GM12873 (cell line): ENCODE measurements at regions not wholly inside any gene's neighbourhood (a gene's known extent, or its start where the extent isn't known, plus 50 kb on each side); places are given as distances from the start of the nearest gene placed in this dataset.

Experiments used
- TF ChIP-seq, protein P1 (sequence below): IDR thresholded peaks from 2 replicates; pipeline ENCODE4 v1.5.1; 2012; ENCODE audit warnings: low read depth, mild to moderate bottlenecking, moderate library complexity, low read length, control low read depth; ENCODE audit not compliant: insufficient read depth; ENCODE audit errors: missing control alignments

DNA sequence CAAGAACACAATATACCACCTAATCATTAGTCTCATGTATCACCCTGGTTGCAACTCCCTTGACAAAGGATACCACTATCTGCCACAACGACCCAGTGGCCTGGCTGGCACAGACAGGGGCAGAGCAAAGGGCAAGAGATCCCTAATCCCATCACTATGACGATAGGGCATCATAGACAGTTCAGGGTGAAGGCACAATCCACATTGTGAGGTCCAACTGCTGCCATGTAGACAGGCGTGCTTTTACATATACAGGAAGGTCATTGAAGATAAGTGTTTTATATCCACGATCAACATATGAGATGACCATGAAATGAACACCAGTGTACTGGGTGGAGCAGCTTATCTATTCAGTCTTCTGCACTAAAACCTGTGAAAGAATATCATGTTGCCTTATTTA is 94.6 kb downstream of the IGLL1 start:
- TF ChIP-seq, protein P1, sequence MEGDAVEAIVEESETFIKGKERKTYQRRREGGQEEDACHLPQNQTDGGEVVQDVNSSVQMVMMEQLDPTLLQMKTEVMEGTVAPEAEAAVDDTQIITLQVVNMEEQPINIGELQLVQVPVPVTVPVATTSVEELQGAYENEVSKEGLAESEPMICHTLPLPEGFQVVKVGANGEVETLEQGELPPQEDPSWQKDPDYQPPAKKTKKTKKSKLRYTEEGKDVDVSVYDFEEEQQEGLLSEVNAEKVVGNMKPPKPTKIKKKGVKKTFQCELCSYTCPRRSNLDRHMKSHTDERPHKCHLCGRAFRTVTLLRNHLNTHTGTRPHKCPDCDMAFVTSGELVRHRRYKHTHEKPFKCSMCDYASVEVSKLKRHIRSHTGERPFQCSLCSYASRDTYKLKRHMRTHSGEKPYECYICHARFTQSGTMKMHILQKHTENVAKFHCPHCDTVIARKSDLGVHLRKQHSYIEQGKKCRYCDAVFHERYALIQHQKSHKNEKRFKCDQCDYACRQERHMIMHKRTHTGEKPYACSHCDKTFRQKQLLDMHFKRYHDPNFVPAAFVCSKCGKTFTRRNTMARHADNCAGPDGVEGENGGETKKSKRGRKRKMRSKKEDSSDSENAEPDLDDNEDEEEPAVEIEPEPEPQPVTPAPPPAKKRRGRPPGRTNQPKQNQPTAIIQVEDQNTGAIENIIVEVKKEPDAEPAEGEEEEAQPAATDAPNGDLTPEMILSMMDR = no peak

DNA sequence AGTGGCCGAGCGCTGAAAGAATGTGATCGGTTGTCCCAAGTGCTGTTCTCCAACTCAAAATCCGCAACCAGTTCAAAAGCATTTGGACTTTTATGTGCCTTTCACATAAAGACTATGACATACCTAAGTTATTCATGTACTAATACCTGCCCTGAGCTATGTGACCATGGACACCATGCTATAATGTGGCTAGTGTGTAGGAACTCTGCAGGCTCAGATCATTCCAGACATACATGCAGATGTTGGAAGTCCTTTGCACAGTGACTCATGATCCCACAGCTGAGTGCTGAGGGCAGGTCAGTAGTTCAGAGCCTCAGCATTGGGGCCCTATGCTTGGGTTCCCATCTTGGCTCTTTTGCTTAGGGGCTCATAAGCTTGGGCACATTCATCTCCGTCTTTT is 95.4 kb downstream of the IGLL1 start:
- TF ChIP-seq, protein P1 = no peak

DNA sequence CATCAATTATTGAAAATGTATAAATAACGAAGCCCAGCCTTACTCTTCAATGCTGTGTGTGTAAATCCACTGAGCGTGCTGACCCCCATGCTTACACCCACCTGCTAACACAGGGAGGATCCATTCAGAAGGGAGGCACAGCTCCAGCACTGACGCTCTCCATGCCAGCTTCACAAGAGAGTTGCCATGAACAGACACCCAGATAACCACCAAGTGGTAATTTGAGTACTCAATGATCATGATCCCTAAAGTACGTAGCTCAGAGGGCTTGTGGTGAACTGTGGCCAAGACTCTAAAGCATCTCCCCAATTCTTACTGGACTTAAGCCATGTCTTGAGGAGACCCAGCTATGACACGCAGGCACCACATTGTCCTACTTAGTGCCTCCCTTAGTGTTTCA is 98.7 kb downstream of the IGLL1 start:
- TF ChIP-seq, protein P1 = no peak

DNA sequence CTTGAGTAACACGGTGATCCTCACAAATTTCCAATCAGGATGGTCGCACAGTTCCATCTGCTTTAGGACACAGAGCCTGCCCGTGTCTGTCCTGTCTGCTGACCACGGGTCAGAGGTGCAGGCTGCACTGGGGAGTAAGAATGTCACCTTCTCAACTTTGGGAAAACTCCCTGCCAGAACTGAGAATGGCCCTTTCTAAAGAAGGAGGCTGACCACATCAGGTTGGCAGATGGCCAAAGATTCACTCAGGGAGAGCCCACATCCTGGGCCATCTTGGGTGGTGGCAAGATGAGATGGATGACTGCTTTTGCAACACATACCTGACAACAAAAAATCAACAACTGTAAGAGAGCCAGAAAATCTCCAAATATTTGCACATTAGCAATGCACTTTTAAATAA is 101.9 kb downstream of the IGLL1 start:
- TF ChIP-seq, protein P1 = no peak

DNA sequence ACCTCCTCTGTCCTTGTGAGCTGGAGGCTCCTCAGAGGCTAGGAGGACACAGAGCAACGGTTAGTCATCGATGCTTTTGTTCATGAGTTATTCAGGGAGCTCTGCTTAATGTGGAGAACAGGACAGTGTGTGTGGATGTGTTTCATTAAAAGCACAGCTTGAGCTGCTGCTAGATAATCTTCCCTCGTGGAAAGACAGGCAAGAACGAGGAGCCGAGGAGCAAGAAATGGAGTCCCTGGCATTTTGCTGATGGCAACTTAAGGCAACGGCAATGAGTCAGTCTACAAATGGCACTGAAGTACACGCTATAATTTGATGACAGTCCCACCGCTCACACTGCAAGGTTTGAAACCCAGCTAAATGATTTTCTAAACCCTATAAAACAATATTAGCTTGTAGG is 106.2 kb downstream of the IGLL1 start:
- TF ChIP-seq, protein P1 = no peak

DNA sequence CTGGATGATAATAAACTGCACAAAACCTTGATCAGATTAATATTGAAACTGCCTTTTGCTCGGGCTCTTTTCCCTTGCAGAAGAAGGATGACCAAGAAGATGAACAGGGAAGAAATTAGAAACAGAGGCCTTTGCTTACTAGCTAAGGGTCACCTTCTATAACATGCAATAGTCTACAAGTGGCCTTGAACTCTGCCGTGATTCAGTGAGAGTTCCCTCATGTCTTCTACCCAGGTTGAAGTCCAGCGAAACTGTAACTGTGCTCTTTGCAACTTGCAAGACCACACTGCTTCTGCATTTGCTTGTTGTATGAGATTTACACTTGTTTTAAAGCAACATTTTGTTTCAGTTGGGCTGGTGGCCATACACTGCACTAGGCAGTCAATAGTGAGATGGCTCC is 108.4 kb downstream of the IGLL1 start:
- TF ChIP-seq, protein P1 = no peak

DNA sequence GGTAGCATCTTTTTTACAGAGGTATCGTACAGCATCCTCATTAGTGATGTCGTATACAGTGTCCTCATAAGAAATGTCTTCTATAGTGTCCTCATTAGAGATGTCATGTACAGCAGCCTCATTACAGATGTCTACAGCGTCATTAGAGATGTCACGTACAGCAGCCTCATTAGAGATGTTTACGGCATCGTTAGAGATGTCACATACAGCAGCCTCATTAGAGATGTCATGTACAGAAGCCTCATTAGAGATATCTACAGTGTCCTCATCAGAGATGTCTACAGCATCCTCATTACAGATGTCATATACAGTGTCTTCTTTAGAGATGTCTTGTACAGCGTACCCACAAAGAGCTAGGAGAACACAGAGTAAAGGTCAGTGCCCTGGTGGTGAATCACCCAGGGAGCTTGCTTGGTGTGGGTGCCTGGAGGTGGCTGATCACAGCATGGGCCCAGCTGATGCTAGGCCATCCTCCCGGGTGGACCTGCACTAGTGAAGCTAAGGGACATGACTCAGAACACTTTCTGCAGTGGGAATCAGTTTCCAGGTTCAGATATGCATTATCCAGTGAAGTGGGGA is 109.2 kb downstream of the IGLL1 start:
- TF ChIP-seq, protein P1 = no peak
